OCI-LY3 (cell line): ENCODE measurements at regions not wholly inside any gene's neighbourhood (a gene's known extent, or its start where the extent isn't known, plus 50 kb on each side); places are given as distances from the start of the nearest gene placed in this dataset.

Source experiments
- CTCF ChIP-seq: fragments of 200-600, 300-600 bp; sonication (generic); IDR thresholded peaks from 2 replicates; pipeline ENCODE4 v1.5.1; 2014; ENCODE audit warnings: antibody characterized with exemption, low read length, low read depth
- EZH2phosphoT487 ChIP-seq: fragments of 200-600 bp; shearing (Covaris generic); IDR thresholded peaks from 2 replicates; pipeline ENCODE4 v1.6.1; 2018; ENCODE audit warnings: antibody characterized with exemption, mixed run types, low read depth

DNA sequence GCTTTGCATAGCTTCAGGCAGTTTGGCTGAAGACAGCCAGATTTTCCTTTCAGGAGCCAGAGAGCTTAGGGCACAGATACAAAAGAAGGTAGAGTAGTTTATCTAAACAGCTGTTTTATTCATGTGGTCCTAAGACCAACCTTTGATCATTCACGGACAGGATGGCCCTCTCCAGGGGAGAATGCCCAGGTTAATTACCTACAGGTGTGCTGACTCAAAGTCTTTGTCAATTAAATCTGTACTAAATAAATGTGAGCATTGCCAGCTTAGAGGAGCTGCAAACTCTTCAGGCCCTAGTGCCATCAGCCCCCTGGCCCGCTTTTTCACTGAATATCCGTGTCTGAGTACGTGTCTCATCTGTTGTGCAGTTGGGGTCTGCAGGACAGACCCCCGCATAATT is 554.7 kb downstream of the NUP35 start:
- TF ChIP-seq CTCF (no peak), EZH2phosphoT487 (no peak)
